ENCODE measurements at regions not wholly inside any gene's neighbourhood (a gene's known extent, or its start where the extent isn't known, plus 50 kb on each side); places are given as distances from the start of the nearest gene placed in this dataset.

GRCh38 chr5:61600945-61601511 lies 269.0 kb downstream of the ZSWIM6 start:
- TF ChIP-seq, protein P1, sequence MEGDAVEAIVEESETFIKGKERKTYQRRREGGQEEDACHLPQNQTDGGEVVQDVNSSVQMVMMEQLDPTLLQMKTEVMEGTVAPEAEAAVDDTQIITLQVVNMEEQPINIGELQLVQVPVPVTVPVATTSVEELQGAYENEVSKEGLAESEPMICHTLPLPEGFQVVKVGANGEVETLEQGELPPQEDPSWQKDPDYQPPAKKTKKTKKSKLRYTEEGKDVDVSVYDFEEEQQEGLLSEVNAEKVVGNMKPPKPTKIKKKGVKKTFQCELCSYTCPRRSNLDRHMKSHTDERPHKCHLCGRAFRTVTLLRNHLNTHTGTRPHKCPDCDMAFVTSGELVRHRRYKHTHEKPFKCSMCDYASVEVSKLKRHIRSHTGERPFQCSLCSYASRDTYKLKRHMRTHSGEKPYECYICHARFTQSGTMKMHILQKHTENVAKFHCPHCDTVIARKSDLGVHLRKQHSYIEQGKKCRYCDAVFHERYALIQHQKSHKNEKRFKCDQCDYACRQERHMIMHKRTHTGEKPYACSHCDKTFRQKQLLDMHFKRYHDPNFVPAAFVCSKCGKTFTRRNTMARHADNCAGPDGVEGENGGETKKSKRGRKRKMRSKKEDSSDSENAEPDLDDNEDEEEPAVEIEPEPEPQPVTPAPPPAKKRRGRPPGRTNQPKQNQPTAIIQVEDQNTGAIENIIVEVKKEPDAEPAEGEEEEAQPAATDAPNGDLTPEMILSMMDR (IDR thresholded peaks at IDR 0.05) = no peak
- H3K27me3 ChIP-seq = no peaks in the 10 kb centered on the region
- H3K36me3 ChIP-seq = no peaks in the 10 kb centered on the region
- H3K9me3 ChIP-seq = no peaks in the 10 kb centered on the region
- H3K4me3 ChIP-seq (ENCODE audit: low read depth in 1 of 2, low read length in 1 of 2) = no peak overlapping the region
- H3K4me1 ChIP-seq (ENCODE audit: control insufficient read depth in 1 of 2, insufficient read depth in 1 of 2, low read depth in 1 of 2, low read length in 1 of 2) = no peaks in the 10 kb centered on the region
- no peak overlapping the region for H3K27ac ChIP-seq

DNA sequence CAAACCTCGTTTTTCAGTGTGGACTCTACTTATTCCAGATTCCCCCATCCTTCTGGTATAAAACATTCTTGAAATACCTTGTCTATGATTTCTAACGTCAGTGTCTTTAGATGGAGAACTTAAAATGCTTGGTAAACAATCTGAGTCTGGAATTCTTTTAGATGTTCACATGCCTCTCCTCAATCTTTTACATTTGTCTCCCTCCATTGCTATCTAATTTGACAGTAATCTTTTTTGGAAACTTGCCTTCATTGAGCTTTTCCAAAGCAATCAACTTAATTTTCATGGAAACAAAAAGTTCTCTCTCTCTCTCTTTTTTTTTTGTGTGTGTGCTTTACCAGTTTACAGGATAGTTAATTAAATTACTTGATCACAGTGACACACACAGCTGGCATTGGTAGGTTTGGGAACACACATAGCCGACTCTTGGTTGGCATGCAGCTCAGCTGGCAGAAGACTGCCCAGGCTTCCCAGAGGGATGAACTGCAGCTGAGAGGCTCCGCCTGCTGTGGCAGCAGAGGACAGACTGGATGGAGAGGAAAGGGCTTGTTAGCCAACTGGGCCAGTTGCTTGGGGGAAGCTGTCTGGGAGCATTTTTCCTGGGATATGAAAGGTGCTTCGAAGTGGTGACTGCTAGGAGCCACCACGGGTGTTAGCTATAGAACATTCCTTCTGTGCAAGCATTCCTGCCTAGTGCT lies 271.3 kb downstream of the ZSWIM6 start:
- Histone ChIP-seq H3K27ac (no peak overlapping the region), H3K9me3 (no peaks in the 10 kb centered on the region), H3K4me3 (ENCODE audit: low read depth in 1 of 2, low read length in 1 of 2) (no peak overlapping the region), H3K36me3 (no peaks in the 10 kb centered on the region), H3K27me3 (no peaks in the 10 kb centered on the region), H3K4me1 (ENCODE audit: control insufficient read depth in 1 of 2, insufficient read depth in 1 of 2, low read depth in 1 of 2, low read length in 1 of 2) (no peaks in the 10 kb centered on the region)
- TF ChIP-seq, protein P1 (IDR thresholded peaks at IDR 0.05) = no peak

- no peak overlapping the region for H3K4me3 ChIP-seq (ENCODE audit: low read depth in 1 of 2, low read length in 1 of 2)
- no peaks in the 10 kb centered on the region for H3K27me3 ChIP-seq
- no peaks in the 10 kb centered on the region for H3K36me3 ChIP-seq
- TF ChIP-seq, protein P1 (IDR thresholded peaks at IDR 0.05) = no peak
- no peaks in the 10 kb centered on the region for H3K9me3 ChIP-seq
- no peak overlapping the region for H3K27ac ChIP-seq
- no peaks in the 10 kb centered on the region for H3K4me1 ChIP-seq (ENCODE audit: control insufficient read depth in 1 of 2, insufficient read depth in 1 of 2, low read depth in 1 of 2, low read length in 1 of 2)
Measured at GRCh38 chr5:61604076-61605025, 272.3 kb downstream of the ZSWIM6 start.

GRCh38 chr5:61609840-61610677 lies 278.0 kb downstream of the ZSWIM6 start:
- TF ChIP-seq, protein P1 (IDR thresholded peaks at IDR 0.05) = no peak

GRCh38 chr5:61610678-61611024 lies 278.6 kb downstream of the ZSWIM6 start:
- Histone ChIP-seq H3K36me3 (no peaks in the 10 kb centered on the region), H3K27me3 (no peaks in the 10 kb centered on the region), H3K4me3 (ENCODE audit: low read depth in 1 of 2, low read length in 1 of 2) (no peak overlapping the region), H3K4me1 (ENCODE audit: control insufficient read depth in 1 of 2, insufficient read depth in 1 of 2, low read depth in 1 of 2, low read length in 1 of 2) (no peaks in the 10 kb centered on the region), H3K27ac (no peak overlapping the region), H3K9me3 (no peaks in the 10 kb centered on the region)
- TF ChIP-seq, protein P1 (IDR thresholded peaks at IDR 0.05) = no peak

More at GRCh38 chr5:61609840-61610677, 278.0 kb downstream of the ZSWIM6 start:
- Histone ChIP-seq H3K9me3 (no peaks in the 10 kb centered on the region), H3K4me3 (ENCODE audit: low read depth in 1 of 2, low read length in 1 of 2) (no peak overlapping the region), H3K27me3 (no peaks in the 10 kb centered on the region), H3K36me3 (no peaks in the 10 kb centered on the region), H3K4me1 (ENCODE audit: control insufficient read depth in 1 of 2, insufficient read depth in 1 of 2, low read depth in 1 of 2, low read length in 1 of 2) (no peaks in the 10 kb centered on the region), H3K27ac (no peak overlapping the region)

All from neutrophil (primary cell).